NK-92 (cell line): ENCODE measurements at regions not wholly inside any gene's neighbourhood (a gene's known extent, or its start where the extent isn't known, plus 50 kb on each side); places are given as distances from the start of the nearest gene placed in this dataset.
"Not testable (repeated sequence)": the region's sequence is repeated elsewhere in the genome, so short reads cannot be mapped to it uniquely, and the experiment has no call there.

Experiments
- DNase-seq: peaks from one replicate; lab custom pipeline; 2025; ENCODE audit not compliant: unreplicated experiment; lab: John Stamatoyannopoulos, UW

GRCh38 chr10:128571745-128572144 lies 445.5 kb upstream of the MKI67 start:
- no peak for DNase-seq

GRCh38 chr10:128572696-128573095 lies 446.5 kb upstream of the MKI67 start:
- no peak for DNase-seq

- DNase-seq, result no peak
These were observed 447.1 kb upstream of the MKI67 start for GRCh38 chr10:128573281-128573845.

- no peak for DNase-seq
These were observed 447.8 kb upstream of the MKI67 start for GRCh38 chr10:128573986-128574385.

- DNase-seq, result no peak
These were observed 448.5 kb upstream of the MKI67 start for GRCh38 chr10:128574581-128575210.

- DNase-seq, result no peak
These were observed 449.5 kb upstream of the MKI67 start for GRCh38 chr10:128575761-128576160.

GRCh38 chr10:128576336-128576735 lies 450.1 kb upstream of the MKI67 start:
- no peak for DNase-seq

- DNase-seq, result no peak
These were observed 450.9 kb upstream of the MKI67 start for GRCh38 chr10:128576943-128577670.

- DNase-seq, result no peak
These were observed 451.9 kb upstream of the MKI67 start for GRCh38 chr10:128577958-128578750.

- DNase-seq, result no peak
These were observed 452.5 kb upstream of the MKI67 start for GRCh38 chr10:128578766-128579165.

GRCh38 chr10:128579280-128579865 lies 453.1 kb upstream of the MKI67 start:
- DNase-seq, result no peak

- no peak for DNase-seq
These were observed 453.7 kb upstream of the MKI67 start for GRCh38 chr10:128579901-128580300.

- not testable (repeated sequence) for DNase-seq
These were observed 456.9 kb upstream of the MKI67 start for GRCh38 chr10:128583125-128583524.

- DNase-seq, result not testable (repeated sequence)
These were observed 460.4 kb upstream of the MKI67 start for GRCh38 chr10:128586599-128586998.

GRCh38 chr10:128587689-128588088 lies 461.5 kb upstream of the MKI67 start:
- no peak for DNase-seq

- DNase-seq, result no peak
These were observed 462.2 kb upstream of the MKI67 start for GRCh38 chr10:128588402-128588801.

- DNase-seq, result no peak
These were observed 468.5 kb upstream of the MKI67 start for GRCh38 chr10:128594688-128595087.

- DNase-seq, result no peak
These were observed 470.7 kb upstream of the MKI67 start for GRCh38 chr10:128596906-128597305.

- no peak for DNase-seq
These were observed 472.8 kb upstream of the MKI67 start for GRCh38 chr10:128599030-128599429.

- no peak for DNase-seq
These were observed 473.3 kb upstream of the MKI67 start for GRCh38 chr10:128599538-128599937.

- DNase-seq, result no peak
These were observed 476.0 kb upstream of the MKI67 start for GRCh38 chr10:128602183-128602582.
